Spleen (tissue), 11 donors: ENCODE measurements at regions not wholly inside any gene's neighbourhood (a gene's known extent, or its start where the extent isn't known, plus 50 kb on each side); places are given as distances from the start of the nearest gene placed in this dataset.

Experiments used
- DNase-seq: peaks from one replicate; pipeline ENCODE4 v3.0.0-alpha.2; 2020
- H3K27ac ChIP-seq, 8 donors: fragments of 200-600 bp; sonication (generic) in 7 of 8; 1 replicate in 4 of 8; 2 replicates in 4 of 8; pipeline versions ENCODE4 v1.5.0 to v1.8.0; 2016 to 2021; ENCODE audit warnings: inconsistent platforms in 4 of 8, mild to moderate bottlenecking in 4 of 8, moderate library complexity in 1 of 8
- H3K27me3 ChIP-seq, 7 donors: fragments of 200-600 bp; sonication (generic) in 6 of 7; replicated peaks in 1 of 7; 1 replicate in 4 of 7; 2 replicates in 3 of 7; pipeline versions ENCODE4 v1.5.0 to v1.8.0; 2016 to 2021; ENCODE audit warnings: inconsistent platforms in 3 of 7, mild to moderate bottlenecking in 1 of 7
- H3K36me3 ChIP-seq, 6 donors: fragments of 200-600 bp; sonication (generic) in 5 of 6; 1 replicate in 4 of 6; 2 replicates in 2 of 6; pipeline versions ENCODE4 v1.5.0 to v1.8.0; 2016 to 2021; ENCODE audit warnings: inconsistent platforms in 2 of 6
- H3K4me1 ChIP-seq, 6 donors: fragments of 200-600 bp; sonication (generic) in 5 of 6; 1 replicate in 3 of 6; 2 replicates in 3 of 6; pipeline versions ENCODE4 v1.5.0 to v1.8.0; 2016 to 2021; ENCODE audit warnings: inconsistent platforms in 3 of 6
- H3K4me3 ChIP-seq, 8 donors: fragments of 200-600 bp; sonication (generic) in 7 of 8; 1 replicate in 4 of 8; 2 replicates in 4 of 8; pipeline versions ENCODE4 v1.5.0 to v1.8.0; 2016 to 2021; ENCODE audit warnings: inconsistent platforms in 4 of 8, mild to moderate bottlenecking in 4 of 8, moderate library complexity in 2 of 8
- H3K9me3 ChIP-seq, 8 donors: fragments of 200-600 bp; sonication (generic) in 7 of 8; 1 replicate in 4 of 8; 2 replicates in 4 of 8; pipeline versions ENCODE4 v1.5.0 to v1.8.0; 2016 to 2021; ENCODE audit warnings: inconsistent platforms in 4 of 8
- POLR2A ChIP-seq, 3 donors: fragments of 450-650 bp; IDR thresholded peaks; one replicate each; pipeline ENCODE4 v1.5.1; 2017; ENCODE audit warnings: antibody characterized with exemption in 3 of 3, mild to moderate bottlenecking in 1 of 3
- POLR2AphosphoS5 ChIP-seq, 3 donors: sonication (generic); formaldehyde crosslinking; IDR thresholded peaks; one replicate each; pipeline ENCODE4 v1.5.1; 2017; ENCODE audit warnings: antibody characterized with exemption in 3 of 3
- WGBS, 5 donors: extraction: QIAGEN DNeasy Blood & Tissue Kit in 3 of 5; methylation state at CpG; one replicate each; pipeline versions ENCODE4 v1.1.5 to v1.1.7; 2013 to 2018; 5-methylcytosine and 5-hydroxymethylcytosine counted together
- intact Hi-C: fragments of 100-400 bp; cut with DNase I; formaldehyde crosslinking; loops from one replicate; pipeline ENCODE4 v1.15.0; 2023; ENCODE audit warnings: low total_unique reads
- TF ChIP-seq, protein P1 (sequence below), 11 experiments: fragments of 200-600 bp in 7 of 11; fragments of 450-650 bp in 4 of 11; sonication (generic) in 4 of 11; IDR thresholded peaks in 8 of 11; conservative IDR thresholded peaks in 3 of 11; 1 replicate in 7 of 11; 2 replicates in 4 of 11; pipeline versions ENCODE4 v1.4.0 to v1.8.0; 2016 to 2021; ENCODE audit warnings: antibody characterized with exemption in 11 of 11, inconsistent platforms in 4 of 11, mild to moderate bottlenecking in 1 of 11
- donor health status: healthy with polysubstance abuse.
- donor health status: DM: no; HTN: no; CAD: no; lungs with moderate emphysema.
- donor health status: DM: no; HTN: no; CAD: no.
- donor health status: Bipolar disorder and iron deficiency.
- donor health status: healthy.
- donor health status: DM: no; HTN: no; CAD: no.
- donor health status: DM: yes; HTN: yes; CAD: no.

DNA sequence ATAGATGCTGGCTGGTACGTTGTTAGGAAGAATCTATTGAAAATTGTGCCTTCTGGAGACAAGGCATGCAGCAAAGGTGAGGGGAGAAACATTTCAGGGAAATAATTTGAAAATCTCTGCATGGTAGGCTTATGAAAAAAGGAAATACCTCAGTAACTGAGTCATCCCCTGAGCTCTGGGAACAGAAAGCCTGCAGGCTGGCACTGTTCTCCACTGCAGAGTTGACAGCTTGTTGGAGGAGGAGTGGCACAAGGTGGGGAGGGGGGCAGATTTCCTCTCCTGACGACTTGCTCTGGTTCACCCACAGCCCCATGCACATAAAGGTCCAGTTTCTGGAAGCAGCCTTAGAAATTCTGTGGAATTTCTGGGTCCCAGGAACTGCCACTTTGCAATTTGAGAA lies 179.4 kb downstream of the ABHD5 start:
- no peak overlapping the region for H3K4me3 ChIP-seq
- peaks cover 0 to 37% (median 0%) of the 10 kb centered on the region in 7 donors for H3K27me3 ChIP-seq
- H3K9me3 ChIP-seq, result no peaks in the 10 kb centered on the region
- H3K4me1 ChIP-seq, result no peaks in the 10 kb centered on the region
- intact Hi-C loops, result no loop called here
- TF ChIP-seq, protein P1, sequence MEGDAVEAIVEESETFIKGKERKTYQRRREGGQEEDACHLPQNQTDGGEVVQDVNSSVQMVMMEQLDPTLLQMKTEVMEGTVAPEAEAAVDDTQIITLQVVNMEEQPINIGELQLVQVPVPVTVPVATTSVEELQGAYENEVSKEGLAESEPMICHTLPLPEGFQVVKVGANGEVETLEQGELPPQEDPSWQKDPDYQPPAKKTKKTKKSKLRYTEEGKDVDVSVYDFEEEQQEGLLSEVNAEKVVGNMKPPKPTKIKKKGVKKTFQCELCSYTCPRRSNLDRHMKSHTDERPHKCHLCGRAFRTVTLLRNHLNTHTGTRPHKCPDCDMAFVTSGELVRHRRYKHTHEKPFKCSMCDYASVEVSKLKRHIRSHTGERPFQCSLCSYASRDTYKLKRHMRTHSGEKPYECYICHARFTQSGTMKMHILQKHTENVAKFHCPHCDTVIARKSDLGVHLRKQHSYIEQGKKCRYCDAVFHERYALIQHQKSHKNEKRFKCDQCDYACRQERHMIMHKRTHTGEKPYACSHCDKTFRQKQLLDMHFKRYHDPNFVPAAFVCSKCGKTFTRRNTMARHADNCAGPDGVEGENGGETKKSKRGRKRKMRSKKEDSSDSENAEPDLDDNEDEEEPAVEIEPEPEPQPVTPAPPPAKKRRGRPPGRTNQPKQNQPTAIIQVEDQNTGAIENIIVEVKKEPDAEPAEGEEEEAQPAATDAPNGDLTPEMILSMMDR (IDR thresholded peaks at IDR 0.05 in 8 of 11, conservative IDR thresholded peaks at IDR 0.05 in 3 of 11), result no peak
- TF ChIP-seq POLR2AphosphoS5 (IDR thresholded peaks at IDR 0.05) (no peak), POLR2A (IDR thresholded peaks at IDR 0.05) (no peak)
- peak; percentile 27 for DNase-seq
- H3K27ac ChIP-seq, result no peak overlapping the region
- H3K36me3 ChIP-seq, result no peaks in the 10 kb centered on the region
- WGBS, 5 donors, result 35 to 66% (median 45%) methylated on average over 2 of the region's 2 CpGs

DNA sequence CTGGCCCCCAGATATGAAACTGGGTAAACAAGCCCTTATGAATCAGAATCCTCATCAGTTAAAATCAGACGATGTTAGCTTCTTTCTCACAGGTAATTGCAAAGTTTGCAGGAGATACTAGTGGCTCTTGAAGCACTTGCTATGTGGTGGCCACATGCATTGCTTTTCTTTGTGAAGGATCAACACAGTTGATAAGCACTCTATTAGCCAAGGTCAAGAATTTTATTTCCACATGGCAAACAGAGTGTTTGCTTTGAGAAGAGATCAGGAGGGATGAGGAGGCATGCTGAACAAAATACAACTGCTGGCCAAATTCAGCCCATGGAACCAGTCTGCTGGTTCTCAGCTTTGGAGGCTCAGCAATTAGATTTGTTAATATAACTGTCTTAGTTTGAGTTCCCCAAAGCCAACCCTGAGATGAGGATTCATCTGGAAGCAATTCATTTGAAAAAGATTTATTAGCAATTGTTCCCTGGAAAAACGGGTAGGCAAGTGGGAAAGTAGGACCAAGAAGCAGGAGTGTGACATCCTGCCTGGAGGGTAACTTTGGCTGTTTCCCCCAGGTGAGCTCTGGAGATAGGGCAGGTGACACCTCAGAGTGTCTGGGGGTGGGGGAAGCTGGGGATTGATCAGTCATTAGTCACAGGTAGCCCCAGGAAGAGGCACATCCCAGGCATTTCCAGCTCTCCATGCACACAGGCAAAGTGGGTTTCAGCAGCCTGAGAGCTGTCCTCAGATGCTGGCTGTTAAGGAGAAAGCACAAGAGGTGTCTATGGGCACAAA lies 180.3 kb downstream of the ABHD5 start:
- 53 to 80% (median 71%) methylated on average over 2 of the region's 2 CpGs for WGBS, 5 donors
- Histone ChIP-seq H3K27ac (no peak overlapping the region), H3K4me3 (no peak overlapping the region), H3K4me1 (no peaks in the 10 kb centered on the region), H3K27me3 (peaks cover 0 to 37% (median 0%) of the 10 kb centered on the region in 7 donors), H3K9me3 (no peaks in the 10 kb centered on the region), H3K36me3 (no peaks in the 10 kb centered on the region)
- TF ChIP-seq, protein P1 (IDR thresholded peaks at IDR 0.05 in 8 of 11, conservative IDR thresholded peaks at IDR 0.05 in 3 of 11), result no peak
- TF ChIP-seq POLR2AphosphoS5 (IDR thresholded peaks at IDR 0.05), result no peak
- TF ChIP-seq POLR2A (IDR thresholded peaks at IDR 0.05), result no peak
- intact Hi-C loops, result no loop called here
- DNase-seq, result no peak

DNA sequence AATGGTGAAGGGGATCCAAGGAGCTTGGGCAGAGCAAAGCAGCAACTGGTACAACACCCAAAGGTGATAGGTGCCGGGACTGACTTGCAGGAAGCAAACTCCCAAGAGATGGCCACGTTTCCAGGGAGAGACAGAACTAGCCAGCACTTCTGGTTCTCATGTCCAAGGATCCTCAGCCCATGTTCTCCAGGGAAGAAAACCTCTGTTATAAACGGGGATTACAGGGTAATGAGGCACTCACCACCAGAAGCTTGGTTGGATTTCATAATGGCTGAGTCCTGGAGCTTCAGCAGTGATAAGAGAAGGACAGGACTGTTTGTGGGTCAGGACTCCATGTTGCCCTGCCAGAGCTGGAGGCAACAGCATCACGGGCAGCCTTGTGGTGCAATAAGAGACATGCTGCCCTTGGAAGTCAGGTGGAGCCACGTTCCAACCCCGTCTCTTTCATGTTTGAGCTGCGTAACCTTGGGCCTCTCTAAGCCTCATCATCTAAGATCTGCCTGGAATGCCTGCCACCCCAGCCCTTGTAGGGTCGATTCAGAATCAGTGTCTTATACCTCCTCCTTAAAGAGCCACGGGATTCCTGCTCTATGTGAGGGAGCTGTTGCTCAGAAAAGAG lies 181.0 kb downstream of the ABHD5 start:
- WGBS, 5 donors, result 65 to 80% (median 73%) methylated on average over 9 of the region's 9 CpGs
- Histone ChIP-seq H3K4me1 (no peaks in the 10 kb centered on the region), H3K27me3 (peaks cover 0 to 37% (median 0%) of the 10 kb centered on the region in 7 donors), H3K9me3 (no peaks in the 10 kb centered on the region), H3K4me3 (no peak overlapping the region), H3K36me3 (no peaks in the 10 kb centered on the region), H3K27ac (no peak overlapping the region)
- intact Hi-C loops, result no loop called here
- TF ChIP-seq, protein P1 (IDR thresholded peaks at IDR 0.05 in 8 of 11, conservative IDR thresholded peaks at IDR 0.05 in 3 of 11), result no peak
- TF ChIP-seq POLR2A (IDR thresholded peaks at IDR 0.05) (no peak), POLR2AphosphoS5 (IDR thresholded peaks at IDR 0.05) (no peak)
- DNase-seq, result no peak

DNA sequence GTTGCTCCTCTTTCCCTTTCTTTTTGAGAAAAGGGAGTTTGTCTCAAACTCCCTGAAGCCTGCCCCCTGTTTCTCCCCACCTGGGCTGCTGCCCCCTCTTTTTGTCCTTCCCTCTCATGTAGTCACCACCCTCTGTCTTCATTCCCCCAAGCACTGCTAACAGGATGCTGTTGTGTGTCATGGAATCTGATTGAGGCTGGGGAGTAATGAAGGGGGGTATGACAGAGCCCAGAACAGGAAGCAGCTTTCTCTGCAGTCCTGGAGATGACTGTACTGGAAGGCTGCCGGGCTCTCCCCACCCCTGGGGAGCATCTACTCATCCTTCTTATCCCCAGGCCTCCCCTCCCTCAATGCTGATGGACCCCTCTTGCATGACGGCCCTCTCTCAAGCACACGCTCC lies 181.6 kb downstream of the ABHD5 start:
- Histone ChIP-seq H3K36me3 (no peaks in the 10 kb centered on the region), H3K4me3 (no peak overlapping the region), H3K4me1 (no peaks in the 10 kb centered on the region), H3K27ac (no peak overlapping the region), H3K27me3 (peaks cover 0 to 41% (median 3%) of the 10 kb centered on the region in 7 donors), H3K9me3 (no peaks in the 10 kb centered on the region)
- no peak for DNase-seq
- TF ChIP-seq, protein P1 (IDR thresholded peaks at IDR 0.05 in 8 of 11, conservative IDR thresholded peaks at IDR 0.05 in 3 of 11), result no peak
- no peak for TF ChIP-seq POLR2AphosphoS5 (IDR thresholded peaks at IDR 0.05)
- no peak for TF ChIP-seq POLR2A (IDR thresholded peaks at IDR 0.05)
- intact Hi-C loops, result no loop called here
- WGBS, 5 donors, result 41 to 58% (median 54%) methylated on average over 3 of the region's 3 CpGs
